Transverse colon (tissue), 4 donors: ENCODE measurements at regions not wholly inside any gene's neighbourhood (a gene's known extent, or its start where the extent isn't known, plus 50 kb on each side); places are given as distances from the start of the nearest gene placed in this dataset.

ENCODE experiments used
- POLR2A ChIP-seq: fragments of 450-650 bp; IDR thresholded peaks from one replicate; pipeline ENCODE4 v1.6.1; 2016; ENCODE audit warnings: antibody characterized with exemption, mild to moderate bottlenecking, moderate library complexity
- POLR2AphosphoS5 ChIP-seq, 3 donors: sonication (generic); formaldehyde crosslinking; IDR thresholded peaks; one replicate each; pipeline ENCODE4 v1.6.1; 2016; ENCODE audit warnings: antibody characterized with exemption in 3 of 3
- TF ChIP-seq, protein P1 (sequence below), 5 experiments: fragments of 200-600 bp in 3 of 5; fragments of 450-650 bp in 2 of 5; sonication (generic) in 3 of 5; IDR thresholded peaks; 1 replicate in 2 of 5; 2 replicates in 3 of 5; pipeline ENCODE4 v1.5.1; 2016 to 2017; ENCODE audit warnings: antibody characterized with exemption in 5 of 5, inconsistent platforms in 3 of 5, mild to moderate bottlenecking in 2 of 5, moderate library complexity in 1 of 5

DNA sequence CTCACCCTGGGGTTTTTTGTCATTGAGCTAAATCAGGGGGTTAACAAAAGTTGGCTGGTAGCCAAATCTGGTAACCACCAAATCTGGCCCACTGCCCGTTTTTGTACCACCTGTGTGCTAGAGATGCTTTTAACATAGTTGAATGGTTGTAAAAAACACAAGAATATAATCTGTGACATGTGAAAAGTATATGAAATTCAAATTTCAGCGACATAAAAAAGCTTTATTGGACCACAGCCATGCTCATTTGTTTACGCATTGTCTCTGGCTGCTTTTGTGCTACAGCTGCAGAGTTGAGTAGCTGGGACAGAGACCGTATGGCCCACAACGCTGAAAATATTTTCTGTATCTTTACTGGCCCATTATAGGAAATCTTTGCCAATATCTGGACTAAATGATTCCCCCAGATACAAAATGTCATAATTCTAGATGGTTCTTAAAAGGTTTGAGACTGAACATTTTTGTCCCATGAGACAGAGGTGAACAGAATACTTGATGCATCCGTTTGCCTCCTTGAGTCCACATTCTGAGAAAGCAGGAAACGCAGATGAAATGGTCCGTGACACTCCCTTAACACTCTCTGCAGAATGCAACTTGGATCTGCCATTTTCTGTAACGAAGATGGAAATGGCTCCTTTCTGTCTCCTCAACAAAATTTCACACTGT lies 120.9 kb upstream of the PDZRN3 start:
- TF ChIP-seq POLR2A = no peak
- TF ChIP-seq POLR2AphosphoS5 (IDR thresholded peaks at IDR 0.05) = no peak
- TF ChIP-seq, protein P1, sequence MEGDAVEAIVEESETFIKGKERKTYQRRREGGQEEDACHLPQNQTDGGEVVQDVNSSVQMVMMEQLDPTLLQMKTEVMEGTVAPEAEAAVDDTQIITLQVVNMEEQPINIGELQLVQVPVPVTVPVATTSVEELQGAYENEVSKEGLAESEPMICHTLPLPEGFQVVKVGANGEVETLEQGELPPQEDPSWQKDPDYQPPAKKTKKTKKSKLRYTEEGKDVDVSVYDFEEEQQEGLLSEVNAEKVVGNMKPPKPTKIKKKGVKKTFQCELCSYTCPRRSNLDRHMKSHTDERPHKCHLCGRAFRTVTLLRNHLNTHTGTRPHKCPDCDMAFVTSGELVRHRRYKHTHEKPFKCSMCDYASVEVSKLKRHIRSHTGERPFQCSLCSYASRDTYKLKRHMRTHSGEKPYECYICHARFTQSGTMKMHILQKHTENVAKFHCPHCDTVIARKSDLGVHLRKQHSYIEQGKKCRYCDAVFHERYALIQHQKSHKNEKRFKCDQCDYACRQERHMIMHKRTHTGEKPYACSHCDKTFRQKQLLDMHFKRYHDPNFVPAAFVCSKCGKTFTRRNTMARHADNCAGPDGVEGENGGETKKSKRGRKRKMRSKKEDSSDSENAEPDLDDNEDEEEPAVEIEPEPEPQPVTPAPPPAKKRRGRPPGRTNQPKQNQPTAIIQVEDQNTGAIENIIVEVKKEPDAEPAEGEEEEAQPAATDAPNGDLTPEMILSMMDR (IDR thresholded peaks at IDR 0.05) = no peak
